Epithelial cell of proximal tubule (primary cell): ENCODE measurements at regions not wholly inside any gene's neighbourhood (a gene's known extent, or its start where the extent isn't known, plus 50 kb on each side); places are given as distances from the start of the nearest gene placed in this dataset.

ENCODE experiments used
- DNase-seq: peaks from one replicate; pipeline ENCODE4 v3.0.0-alpha.2; 2011; ENCODE audit warnings: low read depth
- H3K4me3 ChIP-seq: 2 replicates; pipeline ENCODE4 v1.5.1; 2011; ENCODE audit warnings: low read depth, mild to moderate bottlenecking, low read length
- TF ChIP-seq, protein P1 (sequence below): conservative IDR thresholded peaks from 2 replicates; pipeline ENCODE4 v1.5.1; 2012; ENCODE audit warnings: low read depth, mild to moderate bottlenecking, low read length

DNA sequence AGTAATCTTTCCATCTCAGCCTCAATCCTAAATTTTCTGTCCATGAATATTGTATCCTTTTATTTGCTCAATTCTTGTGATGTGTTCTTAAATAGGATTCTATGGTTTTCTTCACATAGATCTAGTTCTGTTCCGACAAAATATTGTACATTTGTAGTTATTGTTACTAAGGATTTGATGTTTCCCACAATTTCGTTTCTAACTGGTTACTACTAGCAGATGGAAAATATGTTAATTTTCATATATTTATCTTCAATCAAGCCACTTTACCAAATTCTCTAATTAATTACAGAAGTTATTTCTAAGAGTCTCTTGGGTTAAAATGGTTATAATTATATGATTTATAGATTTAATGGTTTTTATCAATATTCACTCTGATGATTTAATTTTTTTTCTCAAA lies 60.3 kb downstream of the SEC61B start:
- TF ChIP-seq, protein P1, sequence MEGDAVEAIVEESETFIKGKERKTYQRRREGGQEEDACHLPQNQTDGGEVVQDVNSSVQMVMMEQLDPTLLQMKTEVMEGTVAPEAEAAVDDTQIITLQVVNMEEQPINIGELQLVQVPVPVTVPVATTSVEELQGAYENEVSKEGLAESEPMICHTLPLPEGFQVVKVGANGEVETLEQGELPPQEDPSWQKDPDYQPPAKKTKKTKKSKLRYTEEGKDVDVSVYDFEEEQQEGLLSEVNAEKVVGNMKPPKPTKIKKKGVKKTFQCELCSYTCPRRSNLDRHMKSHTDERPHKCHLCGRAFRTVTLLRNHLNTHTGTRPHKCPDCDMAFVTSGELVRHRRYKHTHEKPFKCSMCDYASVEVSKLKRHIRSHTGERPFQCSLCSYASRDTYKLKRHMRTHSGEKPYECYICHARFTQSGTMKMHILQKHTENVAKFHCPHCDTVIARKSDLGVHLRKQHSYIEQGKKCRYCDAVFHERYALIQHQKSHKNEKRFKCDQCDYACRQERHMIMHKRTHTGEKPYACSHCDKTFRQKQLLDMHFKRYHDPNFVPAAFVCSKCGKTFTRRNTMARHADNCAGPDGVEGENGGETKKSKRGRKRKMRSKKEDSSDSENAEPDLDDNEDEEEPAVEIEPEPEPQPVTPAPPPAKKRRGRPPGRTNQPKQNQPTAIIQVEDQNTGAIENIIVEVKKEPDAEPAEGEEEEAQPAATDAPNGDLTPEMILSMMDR = no peak
- DNase-seq = no peak
- no peak overlapping the region for H3K4me3 ChIP-seq

DNA sequence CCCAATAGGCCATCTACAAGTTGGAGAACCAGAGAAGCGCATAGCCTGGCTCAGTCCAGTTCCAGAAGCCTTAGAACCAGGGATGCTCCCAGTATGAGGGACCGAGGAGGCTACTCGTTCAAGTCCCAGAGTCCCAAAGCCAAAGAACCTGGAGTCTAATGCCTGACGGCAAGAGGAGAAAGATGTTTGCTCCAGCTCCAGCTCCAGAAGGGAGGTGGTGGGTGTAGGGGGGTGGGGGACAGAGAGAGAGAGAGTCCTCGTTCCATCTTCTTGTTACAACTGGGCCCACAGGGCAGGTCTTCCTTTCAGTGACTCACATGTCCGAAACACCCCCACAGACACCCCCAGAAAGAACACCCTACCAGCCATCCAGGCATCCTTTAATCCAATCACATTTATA lies 63.9 kb downstream of the SEC61B start:
- H3K4me3 ChIP-seq = no peak overlapping the region
- no peak for DNase-seq
- TF ChIP-seq, protein P1 = no peak

DNA sequence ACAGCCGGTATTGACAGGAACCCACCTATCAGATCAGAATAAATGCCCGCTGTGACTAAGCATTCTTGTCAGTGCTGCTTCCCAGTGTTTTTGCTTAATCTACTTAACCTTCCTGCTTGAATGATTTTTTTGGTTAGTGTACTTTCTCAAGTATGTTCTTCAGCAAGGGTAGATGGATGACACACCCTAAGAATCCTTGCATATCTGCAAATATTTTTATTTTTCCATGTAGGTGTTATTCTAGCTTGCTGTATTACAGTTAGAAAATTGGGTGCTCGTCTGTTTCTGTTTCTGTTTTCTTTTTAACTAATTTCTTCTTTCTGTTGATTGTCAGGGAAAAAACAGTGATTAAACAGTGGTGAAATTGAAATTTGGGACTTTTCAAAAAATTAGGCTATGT lies 64.5 kb downstream of the SEC61B start:
- DNase-seq = no peak
- TF ChIP-seq, protein P1 = no peak
- H3K4me3 ChIP-seq = no peak overlapping the region

DNA sequence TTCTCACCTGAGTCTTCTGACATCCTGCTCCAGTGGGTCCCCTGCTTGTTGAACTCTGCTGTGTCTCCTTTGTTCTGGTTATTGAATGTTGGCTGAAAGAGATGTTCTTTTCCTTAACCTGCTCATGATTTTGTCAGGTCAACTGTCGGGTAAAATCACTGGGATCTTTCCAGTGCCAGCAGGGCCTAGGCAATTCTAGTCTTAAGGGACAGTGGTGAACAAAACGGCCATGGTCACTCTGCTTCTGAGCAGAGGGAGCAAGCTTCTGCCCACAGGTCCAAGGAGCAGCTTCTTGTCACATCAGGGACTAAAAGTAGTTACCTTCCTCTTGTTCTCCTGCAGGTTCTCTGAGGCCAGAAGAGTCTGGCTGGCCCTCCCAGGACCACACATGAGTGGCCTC lies 65.6 kb downstream of the SEC61B start:
- TF ChIP-seq, protein P1 = no peak
- no peak overlapping the region for H3K4me3 ChIP-seq
- DNase-seq = no peak

DNA sequence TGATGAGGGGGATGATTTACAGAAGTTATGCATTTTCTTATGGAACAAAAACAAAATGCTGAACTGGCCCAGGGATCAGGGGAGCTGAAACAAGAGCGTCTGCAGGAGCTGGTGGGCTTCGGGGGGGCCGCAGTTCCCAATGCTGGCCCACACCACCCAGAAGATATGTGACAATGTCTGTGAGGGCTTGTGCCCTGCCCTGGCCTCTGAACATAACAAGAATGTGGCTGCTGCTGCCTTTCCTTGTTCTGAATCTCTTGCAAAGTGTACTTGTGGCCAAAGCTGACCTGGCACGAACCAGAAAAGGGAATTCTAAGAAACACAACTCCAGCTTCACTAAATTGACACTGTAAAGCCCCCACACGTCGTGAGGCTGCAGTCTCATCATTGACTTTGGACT lies 66.7 kb downstream of the SEC61B start:
- DNase-seq = no peak
- H3K4me3 ChIP-seq = no peak overlapping the region
- TF ChIP-seq, protein P1 = no peak

DNA sequence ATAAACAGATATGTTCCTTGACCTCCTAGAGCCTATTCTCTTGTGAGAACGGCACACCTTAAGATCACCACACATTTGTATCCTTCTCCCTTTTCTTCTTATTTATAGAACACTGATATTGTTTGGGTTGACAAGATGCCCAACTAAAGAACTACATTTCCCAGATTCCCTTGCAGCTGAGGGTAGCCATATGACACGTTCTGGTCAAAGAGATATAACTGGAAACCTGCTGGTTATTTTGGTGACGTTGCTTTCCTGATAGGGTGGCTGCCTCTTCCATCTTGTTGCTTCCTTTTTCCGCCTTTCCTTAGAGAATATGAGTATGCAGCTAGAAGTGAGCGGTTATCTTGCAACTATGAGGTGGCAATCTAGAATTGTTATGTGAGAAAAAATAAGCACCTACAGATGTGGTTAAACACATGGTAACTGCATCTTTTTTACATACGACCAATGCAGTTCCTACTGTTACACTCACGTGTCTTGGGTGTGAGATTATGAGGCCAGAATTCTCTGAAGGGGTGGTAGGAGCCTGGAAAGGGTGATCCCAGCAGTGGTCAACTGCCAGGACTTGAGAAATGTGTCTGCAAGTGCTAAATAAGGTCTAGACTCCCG lies 72.9 kb downstream of the SEC61B start:
- no peak for DNase-seq
- TF ChIP-seq, protein P1 = no peak
- H3K4me3 ChIP-seq = no peak overlapping the region

DNA sequence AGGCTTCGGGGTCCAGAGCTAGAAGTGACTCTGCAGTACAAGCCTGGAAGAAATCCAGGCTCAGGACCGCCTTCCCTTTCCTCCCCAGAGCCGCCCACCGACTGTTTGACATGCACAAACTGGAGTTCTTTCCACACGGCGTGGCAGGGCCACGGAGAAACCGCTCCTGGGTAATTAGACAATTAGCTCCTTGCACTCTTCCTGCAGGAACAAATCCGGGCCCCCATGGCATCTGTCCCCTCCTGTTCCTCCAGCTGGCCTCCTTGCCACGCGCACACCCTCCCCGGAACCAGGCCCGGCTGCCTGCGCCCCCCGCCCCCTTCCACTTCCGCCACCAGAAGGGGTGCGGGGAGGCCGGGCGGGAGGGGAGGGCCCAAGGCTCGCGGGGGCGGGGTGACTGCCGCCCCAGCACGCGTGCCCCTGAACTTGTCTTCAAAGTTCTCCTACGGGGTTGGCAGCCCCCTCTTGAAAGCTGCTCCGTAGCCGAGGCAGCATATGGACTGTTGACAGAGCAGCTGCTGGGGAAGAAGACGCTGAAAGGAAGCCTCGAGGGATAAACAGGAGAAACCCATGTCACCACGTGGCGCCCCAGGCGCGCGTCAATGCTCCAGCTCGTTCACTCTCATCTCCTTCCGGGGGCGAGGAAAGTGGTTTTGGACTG lies 74.3 kb downstream of the SEC61B start:
- no peak for DNase-seq
- TF ChIP-seq, protein P1 = no peak
- H3K4me3 ChIP-seq = peak overlapping the region; percentile 6
